AG09309 (cell line): ENCODE measurements at regions not wholly inside any gene's neighbourhood (a gene's known extent, or its start where the extent isn't known, plus 50 kb on each side); places are given as distances from the start of the nearest gene placed in this dataset.

Source experiments
- DNase-seq: peaks from one replicate; pipeline ENCODE4 v3.0.0-alpha.2; 2010; ENCODE audit warnings: low read depth
- H3K4me3 ChIP-seq: 2 replicates; pipeline ENCODE4 v1.5.1; 2011; ENCODE audit warnings: mild to moderate bottlenecking, low read depth, low read length, moderate library complexity; ENCODE audit not compliant: control insufficient read depth
- CTCF ChIP-seq: IDR thresholded peaks from 2 replicates; pipeline ENCODE4 v1.5.1; 2011; ENCODE audit warnings: mild to moderate bottlenecking, low read depth, low read length, inconsistent platforms; ENCODE audit not compliant: insufficient read depth, control insufficient read depth; ENCODE audit errors: missing control alignments

- DNase-seq = no peak
- no peak for TF ChIP-seq CTCF
- no peak overlapping the region for H3K4me3 ChIP-seq
These were observed 818.7 kb downstream of the PCDH7 start for GRCh38 chr4:31538877-31539276.

- no peak for DNase-seq
- TF ChIP-seq CTCF = no peak
- H3K4me3 ChIP-seq = no peak overlapping the region
These were observed 819.3 kb downstream of the PCDH7 start for GRCh38 chr4:31539284-31540069.

GRCh38 chr4:31545330-31545729, 825.2 kb downstream of the PCDH7 start:
- no peak for TF ChIP-seq CTCF
- no peak for DNase-seq

GRCh38 chr4:31545755-31546154, 825.6 kb downstream of the PCDH7 start:
- no peak for DNase-seq
- TF ChIP-seq CTCF = no peak
- H3K4me3 ChIP-seq = no peak overlapping the region

More at GRCh38 chr4:31545330-31545729, 825.2 kb downstream of the PCDH7 start:
- H3K4me3 ChIP-seq = no peak overlapping the region

- H3K4me3 ChIP-seq = no peak overlapping the region
- no peak for DNase-seq
- no peak for TF ChIP-seq CTCF
These were observed 827.9 kb downstream of the PCDH7 start for GRCh38 chr4:31548021-31548420.

GRCh38 chr4:31548823-31549222, 828.7 kb downstream of the PCDH7 start:
- no peak for DNase-seq
- H3K4me3 ChIP-seq = no peak overlapping the region
- TF ChIP-seq CTCF = no peak
